Loucy (cell line): ENCODE measurements at regions not wholly inside any gene's neighbourhood (a gene's known extent, or its start where the extent isn't known, plus 50 kb on each side); places are given as distances from the start of the nearest gene placed in this dataset.

Experiments
- H2AFZ ChIP-seq: fragments of 200-600 bp; sonication (generic); 2 replicates; pipeline ENCODE4 v1.6.0; 2016; ENCODE audit warnings: antibody characterized with exemption, mild to moderate bottlenecking, low read length, moderate library complexity
- H3F3A ChIP-seq: fragments of 200-600 bp; 2 replicates; pipeline ENCODE4 v1.6.0; 2016; ENCODE audit warnings: antibody characterized with exemption, low read depth, mild to moderate bottlenecking
- H3K27me3 ChIP-seq: fragments of 200-600 bp; sonication (generic); 2 replicates; pipeline ENCODE4 v1.6.1; 2014; ENCODE audit warnings: low read length, mild to moderate bottlenecking; ENCODE audit not compliant: insufficient read depth, poor library complexity, severe bottlenecking
- H3K36me3 ChIP-seq: fragments of 200-600 bp; sonication (generic); 2 replicates; pipeline ENCODE4 v1.6.1; 2016; ENCODE audit warnings: low read length; ENCODE audit not compliant: insufficient read depth
- H3K4me1 ChIP-seq: fragments of 200-600 bp; sonication (generic); 2 replicates; pipeline ENCODE4 v1.5.1; 2014; ENCODE audit warnings: low read length, mild to moderate bottlenecking; ENCODE audit not compliant: insufficient read depth, poor library complexity, severe bottlenecking
- H3K4me2 ChIP-seq: fragments of 200-600 bp; sonication (generic); 2 replicates; pipeline ENCODE4 v1.6.0; 2014; ENCODE audit warnings: antibody characterized with exemption, low read length, low read depth, mild to moderate bottlenecking; ENCODE audit not compliant: poor library complexity, severe bottlenecking
- H3K4me3 ChIP-seq: fragments of 200-600 bp; sonication (generic); 2 replicates; pipeline ENCODE4 v1.5.1; 2014; ENCODE audit warnings: low read length, mild to moderate bottlenecking, mixed read lengths; ENCODE audit not compliant: poor library complexity, severe bottlenecking
- H3K79me2 ChIP-seq: fragments of 200-600 bp; sonication (generic); 2 replicates; pipeline ENCODE4 v1.6.1; 2014; ENCODE audit warnings: low read length; ENCODE audit not compliant: insufficient read depth
- H3K9ac ChIP-seq: fragments of 200-600 bp; sonication (generic); 2 replicates; pipeline ENCODE4 v1.6.0; 2014; ENCODE audit warnings: mild to moderate bottlenecking, low read depth, low read length, moderate library complexity; ENCODE audit not compliant: poor library complexity, severe bottlenecking
- H3K9me2 ChIP-seq: fragments of 200-600 bp; sonication (generic); replicated peaks from 2 replicates; pipeline ENCODE4 v1.6.1; 2016; ENCODE audit warnings: low read depth, low read length, mixed read lengths
- H3K9me3 ChIP-seq: fragments of 200-600 bp; sonication (generic); 2 replicates; pipeline ENCODE4 v1.6.1; 2014; ENCODE audit warnings: mild to moderate bottlenecking, antibody characterized with exemption, low read length, low read depth; ENCODE audit not compliant: insufficient read depth
- H4K20me1 ChIP-seq: fragments of 200-600 bp; sonication (generic); 2 replicates; pipeline ENCODE4 v1.6.0; 2014; ENCODE audit warnings: antibody characterized with exemption, low read length, mild to moderate bottlenecking; ENCODE audit not compliant: insufficient read depth, poor library complexity, severe bottlenecking
- CTCF ChIP-seq: fragments of 200-600 bp; sonication (generic); conservative IDR thresholded peaks from 2 replicates; pipeline ENCODE4 v1.5.1; 2014; ENCODE audit warnings: mild to moderate bottlenecking, antibody characterized with exemption, low read length
- EZH2phosphoT487 ChIP-seq: fragments of 200-600 bp; IDR thresholded peaks from 2 replicates; pipeline ENCODE4 v1.6.1; 2018; ENCODE audit warnings: antibody characterized with exemption, mild to moderate bottlenecking, moderate library complexity, borderline replicate concordance

GRCh38 chr5:26205121-26205520 is 833.3 kb downstream of the CDH9 start:
- TF ChIP-seq EZH2phosphoT487, result no peak
- no peak for TF ChIP-seq CTCF
- H3K4me3 ChIP-seq, result no peak overlapping the region
- no peaks in the 10 kb centered on the region for H3K4me1 ChIP-seq
- H3F3A ChIP-seq, result no peaks in the 10 kb centered on the region
- H3K9ac ChIP-seq, result no peak overlapping the region
- H3K79me2 ChIP-seq, result no peaks in the 10 kb centered on the region
- H3K9me2 ChIP-seq, result no peaks in the 10 kb centered on the region
- H4K20me1 ChIP-seq, result no peaks in the 10 kb centered on the region
- H3K9me3 ChIP-seq, result no peaks in the 10 kb centered on the region
- no peak overlapping the region for H2AFZ ChIP-seq
- no peaks in the 10 kb centered on the region for H3K27me3 ChIP-seq
- no peaks in the 10 kb centered on the region for H3K36me3 ChIP-seq
- no peak overlapping the region for H3K4me2 ChIP-seq

- Histone ChIP-seq H3K9me2 (no peaks in the 10 kb centered on the region), H3K9me3 (no peaks in the 10 kb centered on the region)
Measured at GRCh38 chr5:26193626-26194025, 844.8 kb downstream of the CDH9 start.

GRCh38 chr5:26192486-26192885 is 845.9 kb downstream of the CDH9 start:
- no peak overlapping the region for H3K4me2 ChIP-seq
- H3K27me3 ChIP-seq, result no peaks in the 10 kb centered on the region
- no peaks in the 10 kb centered on the region for H4K20me1 ChIP-seq
- no peaks in the 10 kb centered on the region for H3F3A ChIP-seq
- H3K36me3 ChIP-seq, result no peaks in the 10 kb centered on the region
- H3K9me3 ChIP-seq, result no peaks in the 10 kb centered on the region
- no peaks in the 10 kb centered on the region for H3K4me1 ChIP-seq
- no peak overlapping the region for H3K9ac ChIP-seq
- TF ChIP-seq CTCF (no peak), EZH2phosphoT487 (no peak)
- no peaks in the 10 kb centered on the region for H3K79me2 ChIP-seq
- H3K4me3 ChIP-seq, result no peak overlapping the region
- no peaks in the 10 kb centered on the region for H3K9me2 ChIP-seq
- H2AFZ ChIP-seq, result no peak overlapping the region

More at GRCh38 chr5:26193626-26194025, 844.8 kb downstream of the CDH9 start:
- no peak for TF ChIP-seq CTCF
- no peak for TF ChIP-seq EZH2phosphoT487
- Histone ChIP-seq H3K9ac (no peak overlapping the region), H3K36me3 (no peaks in the 10 kb centered on the region), H3K4me3 (no peak overlapping the region), H3K4me1 (no peaks in the 10 kb centered on the region), H4K20me1 (no peaks in the 10 kb centered on the region), H2AFZ (no peak overlapping the region), H3K4me2 (no peak overlapping the region), H3K27me3 (no peaks in the 10 kb centered on the region), H3F3A (no peaks in the 10 kb centered on the region), H3K79me2 (no peaks in the 10 kb centered on the region)
